IPS-18a (cell line): ENCODE measurements at regions not wholly inside any gene's neighbourhood (a gene's known extent, or its start where the extent isn't known, plus 50 kb on each side); places are given as distances from the start of the nearest gene placed in this dataset.

ENCODE experiments used
- H3K27ac ChIP-seq: one replicate; pipeline ENCODE4 v1.5.1; 2013; ENCODE audit warnings: low read length
- H3K27me3 ChIP-seq: one replicate; pipeline ENCODE4 v1.6.1; 2013; ENCODE audit warnings: mild to moderate bottlenecking, low read length; ENCODE audit not compliant: control insufficient read depth, insufficient read depth
- H3K36me3 ChIP-seq: one replicate; pipeline ENCODE4 v1.6.1; 2013; ENCODE audit warnings: low read depth, low read length; ENCODE audit not compliant: control insufficient read depth
- H3K4me1 ChIP-seq: one replicate; pipeline ENCODE4 v1.6.1; 2013; ENCODE audit warnings: low read depth, low read length; ENCODE audit not compliant: control insufficient read depth
- H3K4me3 ChIP-seq: one replicate; pipeline ENCODE4 v1.5.1; 2013; ENCODE audit warnings: low read length
- H3K9ac ChIP-seq: one replicate; pipeline ENCODE4 v1.6.1; 2013; ENCODE audit warnings: mild to moderate bottlenecking, low read length, moderate library complexity
- H3K9me3 ChIP-seq: one replicate; pipeline ENCODE4 v1.6.1; 2013; ENCODE audit warnings: low read depth, low read length; ENCODE audit not compliant: control insufficient read depth

DNA sequence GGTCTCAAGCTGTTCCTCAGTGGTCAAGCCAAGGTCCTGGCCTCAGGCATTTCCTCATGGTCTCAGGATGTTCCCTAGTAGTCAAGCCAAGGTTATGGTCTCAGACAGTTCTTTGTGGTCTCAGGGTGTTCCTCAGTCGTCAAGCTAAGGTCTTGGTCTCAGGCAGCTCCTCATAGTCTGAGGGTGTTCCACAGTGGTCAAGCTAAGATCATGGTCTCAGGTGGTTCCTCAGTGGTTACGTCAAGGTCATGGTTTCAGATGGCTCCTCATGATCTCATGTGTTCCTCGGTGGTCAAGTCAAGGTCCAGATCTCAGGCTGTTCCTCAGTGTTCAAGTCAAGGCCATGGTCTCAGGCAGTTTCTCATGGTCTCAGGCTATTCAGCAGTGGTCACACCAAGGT lies 540.1 kb downstream of the VRK1 start:
- H3K4me3 ChIP-seq = no peak overlapping the region
- no peak overlapping the region for H3K27ac ChIP-seq
- no peaks in the 10 kb centered on the region for H3K27me3 ChIP-seq
- no peak overlapping the region for H3K9ac ChIP-seq
- H3K4me1 ChIP-seq = no peaks in the 10 kb centered on the region
- H3K9me3 ChIP-seq = peaks cover 4% of the 10 kb centered on the region
- H3K36me3 ChIP-seq = no peaks in the 10 kb centered on the region

DNA sequence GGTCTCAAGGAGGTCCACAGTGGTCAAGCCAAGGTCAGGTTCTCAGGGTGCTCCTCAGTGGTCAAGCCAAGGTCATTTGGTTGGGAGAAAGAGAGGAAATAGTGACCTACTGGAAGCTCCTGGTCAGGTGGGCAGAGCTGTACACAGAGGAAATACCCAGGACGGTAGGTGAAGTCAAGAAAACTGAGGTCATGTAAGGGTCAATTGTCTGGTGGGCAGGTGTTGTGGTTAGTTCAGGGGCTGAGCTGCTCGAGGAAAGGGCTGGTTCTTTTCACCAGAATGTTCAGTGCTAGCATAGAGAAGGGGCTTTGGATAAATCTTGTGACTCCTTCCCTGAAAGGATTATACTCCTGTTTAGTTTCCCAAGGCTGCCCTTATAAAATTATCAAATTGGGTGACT lies 540.5 kb downstream of the VRK1 start:
- no peak overlapping the region for H3K27ac ChIP-seq
- no peak overlapping the region for H3K9ac ChIP-seq
- H3K36me3 ChIP-seq = no peaks in the 10 kb centered on the region
- H3K27me3 ChIP-seq = no peaks in the 10 kb centered on the region
- H3K4me3 ChIP-seq = no peak overlapping the region
- H3K9me3 ChIP-seq = peaks cover 4% of the 10 kb centered on the region
- H3K4me1 ChIP-seq = no peaks in the 10 kb centered on the region

GRCh38 chr14:97344666-97345065 lies 547.5 kb downstream of the VRK1 start:
- H3K36me3 ChIP-seq = no peaks in the 10 kb centered on the region
- H3K4me3 ChIP-seq = no peak overlapping the region
- no peaks in the 10 kb centered on the region for H3K4me1 ChIP-seq
- no peak overlapping the region for H3K9ac ChIP-seq
- no peak overlapping the region for H3K27ac ChIP-seq
- peaks cover 2% of the 10 kb centered on the region for H3K9me3 ChIP-seq
- no peaks in the 10 kb centered on the region for H3K27me3 ChIP-seq

- H3K27ac ChIP-seq = no peak overlapping the region
- no peaks in the 10 kb centered on the region for H3K4me1 ChIP-seq
- H3K9ac ChIP-seq = no peak overlapping the region
- H3K36me3 ChIP-seq = no peaks in the 10 kb centered on the region
- H3K27me3 ChIP-seq = no peaks in the 10 kb centered on the region
- no peaks in the 10 kb centered on the region for H3K9me3 ChIP-seq
- no peak overlapping the region for H3K4me3 ChIP-seq
These were observed 549.5 kb downstream of the VRK1 start for GRCh38 chr14:97346675-97347074.

DNA sequence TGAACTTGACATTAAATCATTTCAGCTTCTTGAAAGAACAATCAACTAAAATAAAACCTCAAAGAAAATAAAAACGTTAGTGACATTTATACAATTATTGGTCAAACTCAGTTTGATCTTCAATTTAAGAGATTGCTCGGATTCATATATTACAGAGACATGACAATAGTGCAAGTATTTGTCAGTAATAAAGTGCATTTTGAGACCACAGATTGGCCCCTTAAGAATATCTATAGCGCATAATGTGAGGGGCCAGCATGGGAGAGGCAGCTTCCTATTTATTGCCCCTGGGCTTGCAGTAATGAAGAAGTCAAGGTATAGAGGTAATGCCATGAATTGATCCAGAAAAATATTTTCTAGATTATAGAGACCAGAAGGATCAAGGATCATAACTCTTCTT lies 552.3 kb downstream of the VRK1 start:
- Histone ChIP-seq H3K9me3 (no peaks in the 10 kb centered on the region), H3K4me3 (no peak overlapping the region), H3K9ac (no peak overlapping the region), H3K27ac (no peak overlapping the region), H3K4me1 (no peaks in the 10 kb centered on the region), H3K27me3 (no peaks in the 10 kb centered on the region), H3K36me3 (no peaks in the 10 kb centered on the region)

DNA sequence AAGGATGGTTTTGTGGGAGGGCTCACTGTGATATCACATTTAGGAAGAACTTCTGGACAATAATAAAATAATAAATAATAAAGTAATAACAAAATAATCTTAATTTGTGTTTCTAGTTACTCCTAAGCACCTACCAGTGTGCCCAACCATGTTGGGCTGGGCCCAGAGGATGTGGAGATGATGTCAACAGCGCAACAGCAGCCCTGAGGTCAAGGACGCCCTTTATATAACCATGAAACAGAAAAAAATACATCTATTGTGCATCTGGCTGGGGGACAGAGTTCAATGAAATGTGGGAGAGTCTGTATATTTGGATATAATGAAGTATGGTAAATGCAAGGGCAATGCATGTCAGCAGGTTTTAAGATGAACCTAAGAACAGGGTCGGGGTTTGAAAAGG lies 552.8 kb downstream of the VRK1 start:
- no peak overlapping the region for H3K4me3 ChIP-seq
- no peaks in the 10 kb centered on the region for H3K36me3 ChIP-seq
- no peak overlapping the region for H3K27ac ChIP-seq
- H3K4me1 ChIP-seq = no peaks in the 10 kb centered on the region
- H3K9me3 ChIP-seq = no peaks in the 10 kb centered on the region
- no peaks in the 10 kb centered on the region for H3K27me3 ChIP-seq
- no peak overlapping the region for H3K9ac ChIP-seq

DNA sequence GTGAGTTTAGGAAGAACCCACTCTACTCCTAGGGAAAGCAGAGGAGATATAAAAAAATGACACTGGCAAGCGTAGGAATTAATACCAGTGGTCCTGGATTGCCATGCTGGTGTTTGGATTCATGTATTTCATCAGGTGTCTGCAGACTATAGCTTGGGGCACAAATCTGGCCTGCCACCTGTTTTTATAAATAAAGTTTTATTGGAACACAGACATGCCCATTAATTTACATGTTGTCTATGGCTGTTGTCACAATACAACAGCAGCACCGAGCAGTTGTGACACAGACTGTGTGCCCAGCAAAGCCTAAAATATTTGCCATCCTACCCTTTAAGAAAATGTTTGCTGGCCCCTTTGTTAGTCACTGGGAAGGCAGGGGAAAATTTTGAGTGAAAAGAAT lies 553.2 kb downstream of the VRK1 start:
- no peak overlapping the region for H3K4me3 ChIP-seq
- no peaks in the 10 kb centered on the region for H3K9me3 ChIP-seq
- no peak overlapping the region for H3K27ac ChIP-seq
- H3K4me1 ChIP-seq = no peaks in the 10 kb centered on the region
- no peaks in the 10 kb centered on the region for H3K27me3 ChIP-seq
- no peak overlapping the region for H3K9ac ChIP-seq
- H3K36me3 ChIP-seq = no peaks in the 10 kb centered on the region

DNA sequence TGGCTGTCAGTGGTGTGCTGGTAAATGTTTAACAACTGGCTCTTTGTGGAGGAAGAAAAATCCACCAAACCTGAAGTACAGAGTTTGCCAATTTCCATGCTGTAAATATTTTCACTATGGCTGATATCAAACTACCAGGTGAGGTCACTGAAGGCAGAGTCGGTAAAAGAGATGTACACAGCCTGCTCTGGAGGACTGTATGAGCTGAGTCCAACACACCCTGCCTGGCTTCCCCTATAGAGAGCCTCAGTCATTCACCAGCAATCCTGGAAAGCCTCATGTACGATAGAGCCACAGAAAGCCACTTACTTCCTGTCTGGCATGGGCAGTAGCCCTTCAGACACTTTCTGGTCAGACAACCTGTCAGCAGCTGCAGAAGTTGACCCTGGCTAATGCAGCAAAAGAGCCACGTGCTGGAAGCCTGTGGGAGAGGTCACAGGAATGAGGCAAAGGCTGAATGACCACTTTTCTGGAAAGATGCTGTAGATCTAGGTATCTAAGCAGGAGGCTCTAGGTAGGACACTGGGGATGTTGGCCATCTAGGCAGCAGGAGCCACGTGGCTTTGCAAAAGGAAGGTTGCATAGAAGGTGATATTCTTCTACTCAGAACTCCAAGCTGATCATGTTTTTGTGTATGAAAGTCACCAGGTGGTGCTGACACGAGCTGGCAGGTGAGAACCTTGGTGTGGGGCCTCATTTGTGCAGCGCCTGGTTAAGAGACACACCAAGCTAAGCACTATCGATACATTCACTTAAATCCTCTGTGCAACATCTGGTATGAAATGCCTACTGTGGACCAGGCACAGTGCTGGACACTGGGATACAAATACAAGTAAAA lies 553.9 kb downstream of the VRK1 start:
- no peaks in the 10 kb centered on the region for H3K27me3 ChIP-seq
- no peak overlapping the region for H3K27ac ChIP-seq
- H3K36me3 ChIP-seq = no peaks in the 10 kb centered on the region
- no peaks in the 10 kb centered on the region for H3K4me1 ChIP-seq
- no peak overlapping the region for H3K9ac ChIP-seq
- no peak overlapping the region for H3K4me3 ChIP-seq
- no peaks in the 10 kb centered on the region for H3K9me3 ChIP-seq

GRCh38 chr14:97353102-97353501 lies 555.9 kb downstream of the VRK1 start:
- Histone ChIP-seq H3K27me3 (no peaks in the 10 kb centered on the region), H3K4me3 (no peak overlapping the region), H3K9ac (no peak overlapping the region), H3K27ac (no peak overlapping the region), H3K36me3 (no peaks in the 10 kb centered on the region), H3K4me1 (no peaks in the 10 kb centered on the region), H3K9me3 (no peaks in the 10 kb centered on the region)

GRCh38 chr14:97354119-97354722 lies 557.0 kb downstream of the VRK1 start:
- no peaks in the 10 kb centered on the region for H3K4me1 ChIP-seq
- no peak overlapping the region for H3K27ac ChIP-seq
- H3K9me3 ChIP-seq = no peaks in the 10 kb centered on the region
- H3K4me3 ChIP-seq = no peak overlapping the region
- no peaks in the 10 kb centered on the region for H3K27me3 ChIP-seq
- no peak overlapping the region for H3K9ac ChIP-seq
- no peaks in the 10 kb centered on the region for H3K36me3 ChIP-seq

DNA sequence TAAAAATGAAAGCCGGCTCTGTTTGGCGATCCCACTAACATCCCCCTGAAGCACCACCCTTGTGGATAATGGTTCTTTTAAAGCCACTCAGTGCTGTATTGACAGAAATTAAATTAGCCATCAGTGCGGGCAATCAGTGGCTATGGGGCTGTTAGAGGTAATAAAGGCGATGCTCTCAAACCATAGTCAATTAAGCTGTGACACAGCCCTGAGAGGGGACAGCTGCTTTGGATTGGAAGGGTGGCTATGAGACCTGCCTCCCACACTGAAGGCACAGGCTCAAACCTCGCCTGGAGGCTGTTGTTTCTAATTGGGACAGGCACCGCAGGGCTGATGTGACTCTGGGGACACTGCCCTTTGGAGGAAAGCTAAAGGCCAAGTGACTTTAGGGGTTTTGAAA lies 562.2 kb downstream of the VRK1 start:
- Histone ChIP-seq H3K36me3 (no peaks in the 10 kb centered on the region), H3K9ac (no peak overlapping the region), H3K4me1 (no peaks in the 10 kb centered on the region), H3K4me3 (no peak overlapping the region), H3K9me3 (no peaks in the 10 kb centered on the region), H3K27me3 (no peaks in the 10 kb centered on the region), H3K27ac (no peak overlapping the region)

DNA sequence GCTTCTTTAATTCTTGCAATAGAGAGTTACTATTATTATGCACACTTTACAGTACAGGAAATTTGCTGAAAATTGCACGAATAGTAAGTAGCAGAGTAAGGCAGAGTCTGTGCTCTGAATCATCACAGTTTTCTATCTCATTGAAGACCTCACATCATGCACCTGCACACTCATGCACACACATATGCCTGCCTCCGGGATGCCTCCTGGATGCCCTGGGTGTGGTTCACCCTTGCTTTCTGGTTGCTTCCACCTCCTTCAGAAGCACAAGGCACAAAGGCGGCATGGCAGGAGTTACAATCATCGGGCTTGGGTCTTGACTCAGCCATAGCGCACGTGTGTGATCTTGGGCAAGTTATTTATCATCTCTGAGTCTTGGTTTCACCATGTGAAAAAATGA lies 564.0 kb downstream of the VRK1 start:
- H3K36me3 ChIP-seq = no peaks in the 10 kb centered on the region
- H3K4me1 ChIP-seq = peaks cover 5% of the 10 kb centered on the region
- no peak overlapping the region for H3K27ac ChIP-seq
- H3K9ac ChIP-seq = no peak overlapping the region
- H3K4me3 ChIP-seq = no peak overlapping the region
- H3K9me3 ChIP-seq = no peaks in the 10 kb centered on the region
- no peaks in the 10 kb centered on the region for H3K27me3 ChIP-seq
